Body of pancreas (tissue), 4 donors: ENCODE measurements at regions not wholly inside any gene's neighbourhood (a gene's known extent, or its start where the extent isn't known, plus 50 kb on each side); places are given as distances from the start of the nearest gene placed in this dataset.

Experiments used
- CTCF ChIP-seq, 7 experiments: fragments of 450-650 bp in 4 of 7; fragments of 200-600 bp in 3 of 7; sonication (generic) in 3 of 7; IDR thresholded peaks; one replicate each; pipeline ENCODE4 v1.5.1; 2016 to 2019; ENCODE audit warnings: antibody characterized with exemption in 7 of 7
- POLR2A ChIP-seq, 3 donors: fragments of 450-650 bp; IDR thresholded peaks; one replicate each; pipeline ENCODE4 v1.6.1; 2016; ENCODE audit warnings: antibody characterized with exemption in 3 of 3, mild to moderate bottlenecking in 2 of 3

GRCh38 chr13:83151308-83151660, 731.0 kb downstream of the SLITRK1 start:
- TF ChIP-seq CTCF (IDR thresholded peaks at IDR 0.05) (no peak), POLR2A (IDR thresholded peaks at IDR 0.05) (no peak)
